HG02938 (cell line): ENCODE measurements at regions not wholly inside any gene's neighbourhood (a gene's known extent, or its start where the extent isn't known, plus 50 kb on each side); places are given as distances from the start of the nearest gene placed in this dataset.
A peak's percentile ranks its signal among the peaks of the same experiment; 100 is the strongest.
"Not testable (repeated sequence)": the region's sequence is repeated elsewhere in the genome, so short reads cannot be mapped to it uniquely, and the experiment has no call there.

Experiments used
- ATAC-seq: cut with Tn5 transposase; IDR thresholded peaks from one replicate; pipeline ENCODE4 v1.9.1; 2021; ENCODE audit warnings: mild to moderate bottlenecking, moderate library complexity; ENCODE audit not compliant: unreplicated experiment

- ATAC-seq, result no peak
Observed at GRCh38 chr3:55161231-55161630, 233.4 kb upstream of the LRTM1 start.

DNA sequence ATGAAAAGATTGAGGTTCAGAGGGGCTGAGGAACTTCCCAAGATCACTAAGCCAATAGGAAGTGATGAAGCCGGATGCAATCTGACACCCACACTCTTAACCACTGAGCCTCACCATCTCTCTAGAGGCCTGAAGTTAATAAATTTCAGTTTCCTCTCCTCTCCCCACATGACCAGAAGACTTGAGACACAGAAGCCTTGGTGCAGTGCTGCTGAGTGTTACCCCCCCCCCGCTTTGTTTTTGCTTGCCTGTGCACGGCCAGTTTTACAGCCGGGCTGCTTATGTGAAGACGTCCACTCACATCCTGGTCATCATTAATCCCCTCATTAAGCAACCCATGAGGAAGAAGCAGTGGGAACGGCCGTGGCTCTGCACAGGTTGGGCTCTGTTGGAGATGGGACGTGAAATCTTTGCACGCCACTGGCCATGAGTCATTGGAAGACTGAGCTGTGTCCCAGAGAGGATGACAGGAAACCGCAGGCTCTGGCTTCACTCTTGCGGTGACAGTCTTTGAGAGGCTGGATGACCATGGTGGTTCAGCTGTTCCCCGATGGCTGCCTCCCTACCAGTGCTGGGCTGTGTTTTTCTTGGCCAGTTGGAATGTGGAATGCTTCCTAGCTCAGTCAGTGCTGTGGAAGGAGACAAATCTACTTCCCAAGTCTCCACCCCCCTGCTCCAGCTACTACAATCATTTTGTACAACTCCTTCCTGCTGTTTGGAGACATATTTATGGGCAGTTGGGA is 232.6 kb upstream of the LRTM1 start:
- ATAC-seq, result peak; percentile 66

DNA sequence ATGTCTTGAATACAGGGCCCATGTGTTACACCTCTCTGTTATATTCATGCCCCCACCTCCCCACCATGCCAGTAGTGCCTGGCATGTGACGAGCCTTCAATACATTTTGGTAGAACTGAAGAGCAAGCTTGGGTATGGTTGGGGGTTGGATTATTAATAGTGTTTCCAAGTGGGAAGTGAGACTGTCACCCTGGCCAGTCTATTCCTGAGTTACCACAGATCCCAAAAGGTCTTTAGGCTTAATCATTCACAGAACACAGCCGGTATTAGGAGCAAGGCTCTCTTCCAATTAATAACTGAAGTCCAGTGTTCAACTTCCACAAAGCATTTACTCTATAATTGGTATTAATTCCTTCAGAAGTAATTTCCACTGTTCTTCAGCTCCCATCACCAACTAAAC is 231.9 kb upstream of the LRTM1 start:
- no peak for ATAC-seq

DNA sequence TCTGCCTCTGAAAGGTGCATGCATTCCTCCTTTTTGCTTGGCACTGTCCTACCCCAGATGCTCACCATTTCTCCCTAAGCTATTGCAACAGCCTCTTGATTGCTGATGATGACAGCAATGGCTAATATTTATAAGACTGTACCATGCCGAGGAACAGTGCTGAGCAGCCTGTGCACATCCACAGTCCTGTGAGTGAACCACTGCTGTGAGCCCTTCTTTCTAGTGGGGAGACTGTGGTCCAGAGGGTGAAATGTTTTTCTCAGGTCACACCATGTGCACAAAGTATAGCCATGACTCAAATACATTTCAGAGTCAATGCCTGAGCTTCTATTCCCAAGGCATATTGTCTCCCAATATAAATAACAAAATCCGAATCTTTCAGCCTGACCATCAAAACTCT is 231.2 kb upstream of the LRTM1 start:
- ATAC-seq, result no peak

DNA sequence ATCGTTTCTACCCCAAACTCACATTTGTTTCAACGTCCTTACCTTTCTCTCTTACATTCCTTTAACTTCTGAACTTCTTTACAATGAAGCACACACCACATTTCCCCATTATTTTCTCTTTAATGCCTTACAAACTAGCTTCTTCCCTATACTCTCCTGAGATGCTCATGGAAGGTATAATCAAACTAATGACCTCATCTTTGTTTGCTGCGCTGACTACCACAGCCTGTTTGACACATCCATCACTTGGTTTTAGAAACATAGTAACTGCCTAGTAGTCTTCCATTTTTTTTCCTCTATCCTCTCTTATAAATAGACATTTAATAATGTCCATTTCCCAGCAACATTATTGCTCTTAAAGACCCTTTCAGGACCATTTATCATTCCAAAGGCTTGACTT is 230.5 kb upstream of the LRTM1 start:
- no peak for ATAC-seq

GRCh38 chr3:55157731-55158130 is 229.9 kb upstream of the LRTM1 start:
- ATAC-seq, result no peak

DNA sequence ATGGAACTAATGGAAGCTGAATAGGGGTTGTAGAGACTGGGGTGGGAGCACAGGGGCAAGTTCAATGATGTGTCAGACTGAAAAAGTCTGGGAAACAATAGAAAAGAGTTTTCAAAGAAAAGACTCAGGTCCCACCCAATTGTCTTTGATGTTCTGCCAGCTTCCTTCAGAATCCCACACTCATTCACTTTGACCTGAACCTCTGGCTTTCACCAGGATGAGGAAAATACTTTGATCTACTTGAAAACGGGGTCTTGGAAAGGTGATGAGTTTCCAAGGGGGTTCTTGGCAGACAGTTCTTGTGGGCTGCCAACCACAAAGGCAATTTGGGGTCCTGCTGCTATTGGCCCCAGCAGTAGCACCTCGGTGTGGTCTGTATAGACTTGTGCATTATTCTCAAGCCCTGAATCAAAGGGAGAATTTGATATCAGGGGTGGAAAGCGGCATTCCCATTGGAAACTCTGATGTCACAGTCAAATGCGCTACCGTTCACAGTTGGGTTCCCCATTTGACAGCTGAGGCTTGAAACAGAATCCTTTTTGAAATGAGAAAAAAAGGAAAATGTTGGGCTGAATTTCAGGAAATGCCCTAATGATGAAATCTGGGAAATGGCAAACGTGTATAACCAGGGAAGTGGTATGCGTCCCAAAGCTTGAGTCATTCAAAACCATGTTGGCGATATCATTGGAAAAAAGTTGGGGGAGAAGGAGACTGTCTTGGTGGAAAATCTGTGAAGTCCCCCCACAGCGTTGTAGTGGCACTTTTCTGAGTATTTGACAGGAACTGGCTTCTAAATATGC is 229.2 kb upstream of the LRTM1 start:
- no peak for ATAC-seq

DNA sequence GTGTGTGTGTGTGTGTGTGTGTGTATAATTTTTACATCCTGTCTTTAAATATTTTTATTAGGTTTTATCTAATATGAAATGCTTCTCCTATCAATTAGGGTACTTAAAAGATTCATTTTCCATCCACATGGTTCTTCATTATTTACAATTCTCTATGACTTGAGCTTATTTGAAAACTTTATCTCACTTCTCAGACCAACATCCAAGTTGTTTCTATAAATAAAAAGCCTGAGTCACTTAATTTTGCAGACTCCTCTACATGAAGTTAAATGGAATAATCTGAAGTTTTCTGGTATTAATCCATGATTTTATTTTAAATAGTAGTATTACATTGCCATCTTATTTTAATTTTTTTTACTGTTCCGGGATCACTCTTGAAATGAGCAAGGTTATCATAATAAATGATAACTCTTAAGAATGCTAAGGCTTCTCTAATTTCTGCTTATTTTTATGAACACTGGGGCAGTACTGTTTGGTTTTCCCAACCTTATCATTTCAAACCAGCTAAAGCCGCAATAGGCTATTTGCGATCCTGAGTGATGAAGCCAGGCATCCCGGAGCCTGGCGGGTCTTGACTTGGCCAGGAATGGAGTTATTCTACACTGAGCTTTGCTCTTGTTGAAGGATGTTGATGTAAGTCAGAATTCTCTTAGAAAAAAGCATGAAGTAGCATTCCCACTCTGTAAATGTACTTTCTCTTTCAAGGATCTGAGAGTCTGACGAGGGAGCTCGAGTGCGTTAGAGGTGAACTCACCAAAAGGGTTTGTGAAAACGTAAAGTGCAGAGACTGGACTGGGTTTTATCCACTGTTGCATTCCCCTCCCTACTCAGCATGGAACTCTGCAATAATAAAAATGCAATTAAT is 220.2 kb upstream of the LRTM1 start:
- no peak for ATAC-seq

- ATAC-seq, result no peak
Observed at GRCh38 chr3:55147406-55147805, 219.5 kb upstream of the LRTM1 start.

DNA sequence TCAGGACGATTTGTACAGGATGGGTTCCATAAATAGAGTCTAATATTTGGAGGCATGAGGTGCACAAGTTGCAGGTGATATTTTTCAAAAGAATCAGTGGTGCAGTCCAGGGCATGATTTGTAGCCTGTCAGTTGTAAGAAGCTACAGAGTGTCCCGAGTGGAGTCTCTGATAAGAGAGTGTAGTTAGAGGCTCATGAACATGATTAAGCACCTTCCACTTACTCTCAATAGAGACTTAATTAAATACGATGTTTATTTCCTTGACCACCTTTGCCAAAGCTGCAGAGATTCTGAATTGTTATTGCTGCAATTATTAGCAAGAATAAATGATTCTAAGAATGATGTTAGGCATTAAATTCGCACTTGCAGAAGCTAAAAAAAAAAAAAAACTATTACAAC is 218.4 kb upstream of the LRTM1 start:
- ATAC-seq, result no peak

DNA sequence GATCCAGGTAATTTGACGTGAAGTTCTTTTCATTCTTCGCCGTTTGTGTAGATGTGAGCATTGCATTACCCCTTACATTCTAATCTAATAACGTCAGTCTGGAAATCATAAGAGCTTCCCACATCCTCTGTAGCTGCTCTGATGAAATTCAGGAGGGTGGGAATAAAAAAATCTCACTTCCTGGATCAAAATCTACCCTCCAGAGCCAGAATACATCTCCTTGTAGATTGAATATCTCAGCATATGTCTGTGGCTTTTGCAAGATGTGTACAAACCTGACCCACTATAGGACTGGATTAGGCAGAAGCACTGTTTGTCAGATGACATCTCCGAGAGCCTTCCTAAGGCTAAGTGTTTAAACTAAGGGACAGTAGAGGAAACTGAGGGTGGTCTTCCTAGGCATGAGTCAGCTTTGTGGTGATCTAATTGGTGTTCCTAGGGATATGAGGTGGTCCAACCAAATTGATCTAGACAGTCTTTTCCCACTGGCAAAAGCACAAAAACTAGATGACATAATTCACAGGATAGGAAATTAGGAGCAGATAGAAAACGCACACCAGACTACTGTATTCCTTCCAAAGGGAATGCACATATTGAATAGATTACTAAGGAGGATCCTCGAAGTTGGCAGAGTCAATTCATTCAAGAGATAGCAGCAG is 216.3 kb upstream of the LRTM1 start:
- no peak for ATAC-seq

DNA sequence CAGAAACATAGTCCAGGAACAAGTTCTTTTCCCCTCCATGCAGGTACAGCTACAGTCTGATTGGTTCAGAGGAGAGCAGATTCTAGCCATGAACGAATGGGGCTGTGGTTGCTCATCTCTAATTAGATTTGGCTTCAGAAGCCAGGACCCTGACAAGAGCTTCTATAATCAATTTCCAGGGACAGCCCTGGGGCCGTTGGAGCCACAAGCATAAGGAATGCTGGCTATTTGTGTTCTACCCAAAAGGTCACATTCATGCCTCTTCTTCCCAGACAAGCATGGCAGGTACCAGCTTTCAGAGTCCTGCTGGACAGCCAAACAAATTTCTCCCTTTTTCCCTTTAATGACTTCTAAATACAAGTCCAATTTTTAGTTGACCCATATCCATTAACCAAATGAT is 215.5 kb upstream of the LRTM1 start:
- no peak for ATAC-seq

GRCh38 chr3:55136291-55136690 is 208.4 kb upstream of the LRTM1 start:
- not testable (repeated sequence) for ATAC-seq

- ATAC-seq, result no peak
Observed at GRCh38 chr3:55128225-55128823, 200.5 kb upstream of the LRTM1 start.

- no peak for ATAC-seq
Observed at GRCh38 chr3:55127565-55127964, 199.7 kb upstream of the LRTM1 start.

DNA sequence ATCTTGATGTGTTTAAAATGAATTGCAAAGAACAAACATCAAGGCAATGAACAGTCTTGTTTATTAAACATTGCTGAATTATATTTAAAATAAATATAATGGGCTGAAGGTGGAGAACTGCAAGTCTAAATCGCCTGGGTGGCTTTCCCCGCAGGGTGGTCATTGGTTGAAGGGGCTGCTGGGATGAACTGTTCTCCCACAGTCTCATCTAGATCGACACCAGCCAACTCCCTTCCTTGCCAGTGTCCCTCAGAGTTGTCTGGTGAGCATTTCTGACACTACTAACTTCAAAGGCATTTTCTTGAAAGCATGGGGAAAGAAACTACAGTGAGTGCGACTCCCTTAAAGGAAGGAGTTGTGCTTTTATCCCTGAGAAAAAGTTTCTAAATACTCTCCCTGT is 196.5 kb upstream of the LRTM1 start:
- ATAC-seq, result no peak
